ENCODE measurements at regions not wholly inside any gene's neighbourhood (a gene's known extent, or its start where the extent isn't known, plus 50 kb on each side); places are given as distances from the start of the nearest gene placed in this dataset.

DNA sequence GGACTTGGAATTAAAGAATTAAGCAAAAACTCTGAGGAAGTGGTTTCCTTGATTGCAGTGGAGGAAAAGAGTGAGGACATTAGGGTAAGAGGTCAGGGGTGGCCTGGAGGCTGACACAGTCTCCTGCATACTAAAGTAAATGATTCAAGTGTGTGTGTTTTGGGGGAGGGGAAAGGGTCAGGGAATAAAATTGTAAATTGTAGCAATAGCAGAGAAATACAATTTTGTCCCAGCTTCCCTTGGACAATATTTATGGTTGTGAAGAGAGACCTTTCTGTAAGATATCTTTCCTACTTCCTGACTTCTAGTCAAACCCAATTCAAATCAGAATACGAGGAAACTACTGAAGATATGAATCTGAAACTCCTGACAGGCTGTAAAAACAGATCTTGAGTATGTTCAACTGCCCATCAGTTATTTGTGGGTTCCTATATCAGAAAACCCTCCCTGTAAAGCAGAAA, 143.4 kb upstream of the HMGN3 start:
- TF ChIP-seq PRRX2 (CRISPR knock-in tag; IDR thresholded peaks at IDR 0.05) (no peak), ZNF416 (CRISPR knock-in tag; IDR thresholded peaks at IDR 0.05) (no peak)
- TF ChIP-seq, protein P1, sequence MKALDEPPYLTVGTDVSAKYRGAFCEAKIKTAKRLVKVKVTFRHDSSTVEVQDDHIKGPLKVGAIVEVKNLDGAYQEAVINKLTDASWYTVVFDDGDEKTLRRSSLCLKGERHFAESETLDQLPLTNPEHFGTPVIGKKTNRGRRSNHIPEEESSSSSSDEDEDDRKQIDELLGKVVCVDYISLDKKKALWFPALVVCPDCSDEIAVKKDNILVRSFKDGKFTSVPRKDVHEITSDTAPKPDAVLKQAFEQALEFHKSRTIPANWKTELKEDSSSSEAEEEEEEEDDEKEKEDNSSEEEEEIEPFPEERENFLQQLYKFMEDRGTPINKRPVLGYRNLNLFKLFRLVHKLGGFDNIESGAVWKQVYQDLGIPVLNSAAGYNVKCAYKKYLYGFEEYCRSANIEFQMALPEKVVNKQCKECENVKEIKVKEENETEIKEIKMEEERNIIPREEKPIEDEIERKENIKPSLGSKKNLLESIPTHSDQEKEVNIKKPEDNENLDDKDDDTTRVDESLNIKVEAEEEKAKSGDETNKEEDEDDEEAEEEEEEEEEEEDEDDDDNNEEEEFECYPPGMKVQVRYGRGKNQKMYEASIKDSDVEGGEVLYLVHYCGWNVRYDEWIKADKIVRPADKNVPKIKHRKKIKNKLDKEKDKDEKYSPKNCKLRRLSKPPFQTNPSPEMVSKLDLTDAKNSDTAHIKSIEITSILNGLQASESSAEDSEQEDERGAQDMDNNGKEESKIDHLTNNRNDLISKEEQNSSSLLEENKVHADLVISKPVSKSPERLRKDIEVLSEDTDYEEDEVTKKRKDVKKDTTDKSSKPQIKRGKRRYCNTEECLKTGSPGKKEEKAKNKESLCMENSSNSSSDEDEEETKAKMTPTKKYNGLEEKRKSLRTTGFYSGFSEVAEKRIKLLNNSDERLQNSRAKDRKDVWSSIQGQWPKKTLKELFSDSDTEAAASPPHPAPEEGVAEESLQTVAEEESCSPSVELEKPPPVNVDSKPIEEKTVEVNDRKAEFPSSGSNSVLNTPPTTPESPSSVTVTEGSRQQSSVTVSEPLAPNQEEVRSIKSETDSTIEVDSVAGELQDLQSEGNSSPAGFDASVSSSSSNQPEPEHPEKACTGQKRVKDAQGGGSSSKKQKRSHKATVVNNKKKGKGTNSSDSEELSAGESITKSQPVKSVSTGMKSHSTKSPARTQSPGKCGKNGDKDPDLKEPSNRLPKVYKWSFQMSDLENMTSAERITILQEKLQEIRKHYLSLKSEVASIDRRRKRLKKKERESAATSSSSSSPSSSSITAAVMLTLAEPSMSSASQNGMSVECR (CRISPR knock-in tag; IDR thresholded peaks at IDR 0.05; ENCODE audit: borderline replicate concordance), result no peak
- TF ChIP-seq, protein P2, sequence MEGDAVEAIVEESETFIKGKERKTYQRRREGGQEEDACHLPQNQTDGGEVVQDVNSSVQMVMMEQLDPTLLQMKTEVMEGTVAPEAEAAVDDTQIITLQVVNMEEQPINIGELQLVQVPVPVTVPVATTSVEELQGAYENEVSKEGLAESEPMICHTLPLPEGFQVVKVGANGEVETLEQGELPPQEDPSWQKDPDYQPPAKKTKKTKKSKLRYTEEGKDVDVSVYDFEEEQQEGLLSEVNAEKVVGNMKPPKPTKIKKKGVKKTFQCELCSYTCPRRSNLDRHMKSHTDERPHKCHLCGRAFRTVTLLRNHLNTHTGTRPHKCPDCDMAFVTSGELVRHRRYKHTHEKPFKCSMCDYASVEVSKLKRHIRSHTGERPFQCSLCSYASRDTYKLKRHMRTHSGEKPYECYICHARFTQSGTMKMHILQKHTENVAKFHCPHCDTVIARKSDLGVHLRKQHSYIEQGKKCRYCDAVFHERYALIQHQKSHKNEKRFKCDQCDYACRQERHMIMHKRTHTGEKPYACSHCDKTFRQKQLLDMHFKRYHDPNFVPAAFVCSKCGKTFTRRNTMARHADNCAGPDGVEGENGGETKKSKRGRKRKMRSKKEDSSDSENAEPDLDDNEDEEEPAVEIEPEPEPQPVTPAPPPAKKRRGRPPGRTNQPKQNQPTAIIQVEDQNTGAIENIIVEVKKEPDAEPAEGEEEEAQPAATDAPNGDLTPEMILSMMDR (IDR thresholded peaks at IDR 0.05), result no peak
